Stimulated activated CD4-positive, alpha-beta T cell treated with anti-CD3 and anti-CD28 coated beads, Interleukin-2, amount 100 ng/mL, for 24 hours (primary cell): ENCODE measurements at regions not wholly inside any gene's neighbourhood (a gene's known extent, or its start where the extent isn't known, plus 50 kb on each side); places are given as distances from the start of the nearest gene placed in this dataset.

ENCODE experiments used
- DNase-seq, 2 donors: peaks; one replicate each; pipeline ENCODE4 v3.0.0-alpha.2; 2020

GRCh38 chr2:62447411-62447810, 58.6 kb downstream of the TMEM17 start:
- no peak for DNase-seq

GRCh38 chr2:62446491-62446890, 59.5 kb downstream of the TMEM17 start:
- DNase-seq = no peak

- DNase-seq = no peak
These were observed 62.1 kb downstream of the TMEM17 start for GRCh38 chr2:62443886-62444285.

GRCh38 chr2:62443471-62443870, 62.5 kb downstream of the TMEM17 start:
- DNase-seq = no peak

- no peak for DNase-seq
These were observed 64.2 kb downstream of the TMEM17 start for GRCh38 chr2:62441824-62442223.

- DNase-seq = no peak
These were observed 64.6 kb downstream of the TMEM17 start for GRCh38 chr2:62441421-62441820.

GRCh38 chr2:62440281-62440946, 65.6 kb downstream of the TMEM17 start:
- no peak for DNase-seq

GRCh38 chr2:62439425-62439824, 66.6 kb downstream of the TMEM17 start:
- DNase-seq = no peak

- DNase-seq = no peak
These were observed 68.2 kb downstream of the TMEM17 start for GRCh38 chr2:62437785-62438184.

- DNase-seq = no peak
These were observed 70.3 kb downstream of the TMEM17 start for GRCh38 chr2:62435720-62436119.

- no peak for DNase-seq
These were observed 73.6 kb downstream of the TMEM17 start for GRCh38 chr2:62432407-62432806.

- no peak for DNase-seq
These were observed 74.5 kb downstream of the TMEM17 start for GRCh38 chr2:62431512-62431911.

- no peak for DNase-seq
These were observed 75.8 kb downstream of the TMEM17 start for GRCh38 chr2:62430146-62430545.

GRCh38 chr2:62427146-62427545, 78.8 kb downstream of the TMEM17 start:
- no peak for DNase-seq

GRCh38 chr2:62426154-62426912, 79.7 kb downstream of the TMEM17 start:
- no peak for DNase-seq

- DNase-seq = no peak
These were observed 80.3 kb downstream of the TMEM17 start for GRCh38 chr2:62425684-62426083.

GRCh38 chr2:62424899-62425298, 81.1 kb downstream of the TMEM17 start:
- no peak for DNase-seq

GRCh38 chr2:62423883-62424458, 82.0 kb downstream of the TMEM17 start:
- DNase-seq = no peak

GRCh38 chr2:62423235-62423634, 82.8 kb downstream of the TMEM17 start:
- DNase-seq = no peak

GRCh38 chr2:62415518-62415917, 90.5 kb downstream of the TMEM17 start:
- no peak for DNase-seq

GRCh38 chr2:62415019-62415431, 91.0 kb downstream of the TMEM17 start:
- no peak for DNase-seq

- no peak for DNase-seq
These were observed 92.8 kb downstream of the TMEM17 start for GRCh38 chr2:62413116-62413663.

- no peak for DNase-seq
These were observed 93.7 kb downstream of the TMEM17 start for GRCh38 chr2:62412347-62412742.

GRCh38 chr2:62410926-62411456, 95.0 kb downstream of the TMEM17 start:
- no peak for DNase-seq
